Neural progenitor cell (in vitro differentiated cells): ENCODE measurements at regions not wholly inside any gene's neighbourhood (a gene's known extent, or its start where the extent isn't known, plus 50 kb on each side); places are given as distances from the start of the nearest gene placed in this dataset.

ENCODE experiments used
- EZH2 ChIP-seq: fragments of 200-600 bp; sonication (generic); IDR thresholded peaks from 2 replicates; pipeline ENCODE4 v1.6.1; 2017; ENCODE audit warnings: antibody characterized with exemption, mild to moderate bottlenecking, moderate library complexity
- TF ChIP-seq, protein P1 (sequence below): fragments of 200-600 bp; sonication (generic); IDR thresholded peaks from 2 replicates; pipeline ENCODE4 v1.5.1; 2017; ENCODE audit warnings: antibody characterized with exemption, mild to moderate bottlenecking

DNA sequence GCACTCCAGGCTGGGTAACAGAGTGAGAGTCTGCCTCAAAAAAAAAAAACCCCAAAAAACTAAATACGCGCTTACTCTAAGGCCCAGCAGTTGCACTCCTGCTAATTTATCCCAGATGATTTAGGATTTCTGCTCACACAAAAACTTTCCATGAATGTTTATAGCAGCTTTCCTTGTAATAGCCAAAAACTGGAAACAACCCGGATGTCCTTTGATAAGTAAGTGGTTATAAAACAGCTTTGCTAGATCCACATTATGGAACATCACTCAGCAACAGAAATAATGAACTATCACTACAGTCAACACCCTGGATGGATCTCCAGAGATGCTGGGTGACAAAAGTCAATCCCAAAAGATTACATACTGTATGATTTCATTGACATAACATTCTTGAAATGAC is 220.4 kb upstream of the JARID2 start:
- TF ChIP-seq, protein P1, sequence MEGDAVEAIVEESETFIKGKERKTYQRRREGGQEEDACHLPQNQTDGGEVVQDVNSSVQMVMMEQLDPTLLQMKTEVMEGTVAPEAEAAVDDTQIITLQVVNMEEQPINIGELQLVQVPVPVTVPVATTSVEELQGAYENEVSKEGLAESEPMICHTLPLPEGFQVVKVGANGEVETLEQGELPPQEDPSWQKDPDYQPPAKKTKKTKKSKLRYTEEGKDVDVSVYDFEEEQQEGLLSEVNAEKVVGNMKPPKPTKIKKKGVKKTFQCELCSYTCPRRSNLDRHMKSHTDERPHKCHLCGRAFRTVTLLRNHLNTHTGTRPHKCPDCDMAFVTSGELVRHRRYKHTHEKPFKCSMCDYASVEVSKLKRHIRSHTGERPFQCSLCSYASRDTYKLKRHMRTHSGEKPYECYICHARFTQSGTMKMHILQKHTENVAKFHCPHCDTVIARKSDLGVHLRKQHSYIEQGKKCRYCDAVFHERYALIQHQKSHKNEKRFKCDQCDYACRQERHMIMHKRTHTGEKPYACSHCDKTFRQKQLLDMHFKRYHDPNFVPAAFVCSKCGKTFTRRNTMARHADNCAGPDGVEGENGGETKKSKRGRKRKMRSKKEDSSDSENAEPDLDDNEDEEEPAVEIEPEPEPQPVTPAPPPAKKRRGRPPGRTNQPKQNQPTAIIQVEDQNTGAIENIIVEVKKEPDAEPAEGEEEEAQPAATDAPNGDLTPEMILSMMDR = no peak
- TF ChIP-seq EZH2 = no peak
